Liver (tissue), 3 donors: ENCODE measurements at regions not wholly inside any gene's neighbourhood (a gene's known extent, or its start where the extent isn't known, plus 50 kb on each side); places are given as distances from the start of the nearest gene placed in this dataset.

Experiments
- FOXA1 ChIP-seq: IDR thresholded peaks from 2 replicates; pipeline ENCODE4 v1.6.1; 2016; ENCODE audit warnings: antibody characterized with exemption
- HNF4G ChIP-seq: IDR thresholded peaks from 2 replicates; pipeline ENCODE4 v1.6.1; 2016; ENCODE audit warnings: antibody characterized with exemption
- JUND ChIP-seq, 2 donors: IDR thresholded peaks; 2 replicates each; pipeline ENCODE4 v1.6.1; 2016; ENCODE audit warnings: antibody characterized with exemption in 2 of 2
- RAD21 ChIP-seq, 2 donors: IDR thresholded peaks; 2 replicates each; pipeline ENCODE4 v1.6.1; 2016; ENCODE audit warnings: antibody characterized with exemption in 2 of 2, mild to moderate bottlenecking in 2 of 2
- YY1 ChIP-seq: IDR thresholded peaks from 2 replicates; pipeline ENCODE4 v1.6.1; 2016; ENCODE audit warnings: antibody characterized with exemption, mild to moderate bottlenecking
- TF ChIP-seq, protein P1 (sequence below): fragments of 150-350 bp; IDR thresholded peaks from 2 replicates; pipeline ENCODE4 v1.5.1; 2017; ENCODE audit warnings: improper control_type of control experiment, low read depth, low read length; ENCODE audit not compliant: missing input control
- donor health status: healthy.
- donor health status: healthy.

DNA sequence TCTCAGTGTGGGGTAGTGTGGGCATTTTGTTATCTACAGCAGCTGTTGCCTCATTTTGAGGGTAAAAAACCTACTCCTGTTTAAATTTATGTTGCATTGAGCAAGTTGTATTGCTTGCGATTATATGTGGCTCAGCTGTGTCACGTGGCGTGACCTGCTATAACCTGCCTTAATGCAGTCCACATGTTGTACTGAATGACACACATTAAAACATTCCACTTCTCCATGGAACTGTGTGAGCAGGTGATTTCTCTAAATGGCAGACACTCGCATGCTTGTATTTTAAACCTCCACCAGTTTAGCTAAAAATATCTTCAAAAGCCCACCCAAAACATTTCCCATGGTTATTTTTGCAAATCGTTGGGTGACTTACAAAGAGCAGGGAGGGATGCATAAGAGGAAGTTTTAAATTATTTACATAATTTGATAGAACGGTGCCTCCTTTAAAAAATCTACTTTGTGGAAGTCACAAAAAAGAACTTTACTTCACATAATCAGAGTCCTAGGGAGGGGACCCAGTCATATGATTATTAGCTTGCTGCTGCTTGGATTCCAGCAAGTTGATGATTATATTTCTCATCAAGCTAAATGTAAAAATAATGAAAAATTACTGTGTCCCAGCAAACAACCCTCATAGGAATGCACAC is 163.3 kb upstream of the ZEB2 start:
- TF ChIP-seq, protein P1, sequence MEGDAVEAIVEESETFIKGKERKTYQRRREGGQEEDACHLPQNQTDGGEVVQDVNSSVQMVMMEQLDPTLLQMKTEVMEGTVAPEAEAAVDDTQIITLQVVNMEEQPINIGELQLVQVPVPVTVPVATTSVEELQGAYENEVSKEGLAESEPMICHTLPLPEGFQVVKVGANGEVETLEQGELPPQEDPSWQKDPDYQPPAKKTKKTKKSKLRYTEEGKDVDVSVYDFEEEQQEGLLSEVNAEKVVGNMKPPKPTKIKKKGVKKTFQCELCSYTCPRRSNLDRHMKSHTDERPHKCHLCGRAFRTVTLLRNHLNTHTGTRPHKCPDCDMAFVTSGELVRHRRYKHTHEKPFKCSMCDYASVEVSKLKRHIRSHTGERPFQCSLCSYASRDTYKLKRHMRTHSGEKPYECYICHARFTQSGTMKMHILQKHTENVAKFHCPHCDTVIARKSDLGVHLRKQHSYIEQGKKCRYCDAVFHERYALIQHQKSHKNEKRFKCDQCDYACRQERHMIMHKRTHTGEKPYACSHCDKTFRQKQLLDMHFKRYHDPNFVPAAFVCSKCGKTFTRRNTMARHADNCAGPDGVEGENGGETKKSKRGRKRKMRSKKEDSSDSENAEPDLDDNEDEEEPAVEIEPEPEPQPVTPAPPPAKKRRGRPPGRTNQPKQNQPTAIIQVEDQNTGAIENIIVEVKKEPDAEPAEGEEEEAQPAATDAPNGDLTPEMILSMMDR: no peak
- TF ChIP-seq JUND (IDR thresholded peaks at IDR 0.05): no peak
- TF ChIP-seq RAD21 (IDR thresholded peaks at IDR 0.05): no peak
- TF ChIP-seq HNF4G: no peak
- TF ChIP-seq YY1: no peak
- TF ChIP-seq FOXA1: no peak
